GM19239 (cell line): ENCODE measurements at regions not wholly inside any gene's neighbourhood (a gene's known extent, or its start where the extent isn't known, plus 50 kb on each side); places are given as distances from the start of the nearest gene placed in this dataset.
"Not testable (repeated sequence)": the region's sequence is repeated elsewhere in the genome, so short reads cannot be mapped to it uniquely, and the experiment has no call there.

Experiments used
- DNase-seq: peaks from one replicate; pipeline ENCODE4 v3.0.0; 2011; ENCODE audit warnings: low spot score; ENCODE audit not compliant: insufficient read length
- FAIRE-seq: peaks from 2 replicates; lab custom pipeline; 2011; peaks lifted over from hg19 to GRCh38; lab: Jason Lieb, UNC

DNA sequence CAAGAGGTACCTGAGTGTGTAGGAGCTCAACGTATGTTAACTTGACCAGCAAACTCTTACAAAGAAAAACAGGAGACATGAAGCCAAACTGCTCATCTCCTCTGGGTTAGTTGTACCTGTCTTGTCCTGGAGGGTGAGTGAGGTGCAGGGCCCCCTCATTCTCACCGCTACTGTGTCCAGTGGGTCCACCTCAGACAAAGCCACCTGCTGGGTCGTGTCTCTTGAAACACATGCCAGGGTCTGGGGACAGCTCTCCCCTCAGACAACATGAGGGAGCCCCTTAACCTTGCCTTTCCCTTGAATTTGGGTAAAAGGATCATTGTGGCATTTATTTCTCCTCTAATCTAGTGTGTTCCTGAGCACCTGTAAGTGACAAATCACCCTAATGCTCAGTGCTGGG lies 185.6 kb downstream of the TLE3 start:
- FAIRE-seq (no peak), DNase-seq (no peak)

DNA sequence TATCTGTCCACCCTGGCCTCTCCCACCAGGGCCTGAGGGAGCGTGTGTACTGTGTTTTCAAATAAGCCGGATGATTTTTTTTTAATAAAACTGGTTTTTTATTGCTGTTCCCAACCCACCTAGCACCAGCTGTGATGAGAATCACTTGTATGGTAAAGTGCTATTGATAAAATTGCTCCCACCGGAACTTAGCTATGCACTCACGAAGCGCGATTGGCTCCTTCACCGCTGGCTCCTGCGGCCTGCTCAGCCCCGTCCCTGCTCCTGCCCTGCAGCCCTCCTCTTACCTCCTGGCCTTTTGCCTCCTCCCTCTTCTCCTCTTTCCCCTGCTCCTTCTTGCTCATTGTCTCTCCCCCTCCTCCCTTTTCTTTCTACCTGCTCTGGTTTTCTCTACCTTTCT lies 183.7 kb downstream of the TLE3 start:
- DNase-seq: no peak
- no peak for FAIRE-seq

DNA sequence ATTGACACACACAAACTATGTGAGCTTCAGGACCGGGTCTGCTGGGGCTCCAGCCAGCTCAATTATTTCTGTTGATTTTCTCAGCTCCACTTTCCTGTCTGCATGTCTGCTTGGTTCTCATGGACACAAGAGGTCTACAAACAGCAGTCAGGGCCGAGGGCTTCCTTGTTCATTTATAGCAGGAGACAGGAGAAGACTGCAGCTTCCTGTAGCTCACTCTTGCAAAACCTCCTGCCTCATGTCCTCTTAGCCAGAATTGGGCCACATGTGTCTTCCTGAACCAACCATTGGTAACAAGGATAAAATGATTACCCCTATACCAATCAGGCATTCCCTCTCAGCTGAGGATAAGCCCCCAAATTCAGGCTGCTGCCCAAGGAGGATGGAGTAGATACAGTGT lies 182.8 kb downstream of the TLE3 start:
- FAIRE-seq (no peak), DNase-seq (no peak)

DNA sequence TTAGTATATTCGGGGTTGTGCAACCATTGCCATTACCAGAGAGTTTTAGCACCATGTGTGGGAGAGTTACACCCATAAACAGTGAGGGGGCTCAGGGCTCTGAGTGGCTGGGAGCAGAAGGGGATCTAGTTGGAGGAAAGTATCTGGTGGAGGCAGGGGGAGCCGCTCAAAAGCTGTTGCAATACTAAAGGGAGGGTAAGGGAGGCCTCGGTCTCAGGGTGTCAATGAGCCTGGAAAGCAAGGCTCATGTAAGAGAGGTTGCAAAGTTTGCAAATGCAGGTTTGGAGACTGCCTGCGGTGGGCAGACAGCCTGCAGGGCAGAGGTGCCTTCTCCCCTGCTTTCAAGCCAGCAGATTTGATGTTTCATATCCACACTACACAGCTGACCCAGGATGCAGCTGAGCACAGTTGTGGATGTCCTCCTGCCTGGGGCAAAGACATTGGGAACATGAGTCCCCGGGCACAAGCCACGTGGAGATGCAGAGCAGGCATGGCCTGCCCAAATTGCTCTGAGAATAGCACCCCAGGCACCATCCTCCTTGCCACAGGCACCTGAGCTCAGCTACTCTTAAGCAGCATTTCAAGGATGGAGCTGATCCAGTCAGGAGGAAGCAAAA lies 181.4 kb downstream of the TLE3 start:
- DNase-seq: no peak
- no peak for FAIRE-seq

DNA sequence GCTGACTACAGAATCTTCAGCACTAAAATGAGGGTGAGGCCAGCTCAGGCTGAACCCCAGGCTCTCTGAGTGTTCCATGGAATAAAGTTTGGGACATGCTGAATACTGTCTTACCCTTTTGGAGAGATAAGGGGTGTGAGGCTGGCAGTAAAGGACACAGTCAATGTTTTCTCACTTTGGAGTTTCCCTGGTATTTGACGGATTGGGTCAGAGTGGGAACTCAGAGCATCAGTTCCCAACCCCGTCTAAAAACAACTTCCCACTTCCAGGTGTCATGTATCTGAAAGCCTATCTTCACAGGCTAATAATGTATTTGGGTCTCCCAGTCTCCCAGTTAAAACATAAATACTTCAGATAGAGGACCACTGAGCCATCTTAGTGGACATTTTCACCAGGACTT lies 180.7 kb downstream of the TLE3 start:
- FAIRE-seq: no peak
- DNase-seq: no peak

DNA sequence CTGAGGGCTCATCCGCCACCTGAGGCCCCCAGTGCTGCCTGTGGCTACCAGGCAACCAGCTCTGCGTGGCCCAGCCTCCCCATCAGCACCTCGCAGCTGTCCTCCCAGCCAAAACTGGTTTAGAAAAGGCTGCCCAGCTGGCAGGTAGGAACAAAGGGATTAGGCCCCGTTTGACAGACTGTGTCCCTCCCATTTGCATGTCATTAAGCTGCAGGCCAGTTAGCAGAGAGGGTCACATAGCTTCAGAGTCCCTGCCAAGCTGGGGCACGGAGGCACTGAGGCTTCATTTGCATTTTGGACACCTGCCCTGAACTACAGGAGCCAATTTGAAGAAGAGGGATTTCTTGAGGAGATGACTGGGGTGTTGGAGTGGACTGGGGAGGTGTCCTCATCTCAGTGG lies 177.9 kb downstream of the TLE3 start:
- FAIRE-seq: no peak
- DNase-seq: no peak

DNA sequence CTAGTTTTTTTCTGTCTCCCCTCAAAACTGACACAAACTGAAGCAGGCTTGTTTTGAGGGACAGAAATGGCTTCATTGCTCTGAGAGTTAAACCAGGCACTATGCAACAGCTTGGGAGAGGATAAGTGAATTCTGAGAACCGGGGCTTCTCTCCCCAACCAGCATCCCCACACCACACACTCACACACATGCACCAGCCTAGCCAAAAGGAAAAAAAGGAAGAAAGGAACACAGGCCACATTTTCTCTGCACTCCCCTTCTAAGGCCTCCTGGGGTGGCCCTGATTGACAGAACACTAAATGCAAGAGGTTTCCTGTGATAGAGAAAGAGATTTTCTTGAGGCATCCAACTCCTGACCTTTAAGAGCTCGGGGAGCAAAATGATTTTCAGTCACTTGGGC lies 177.5 kb downstream of the TLE3 start:
- DNase-seq (no peak), FAIRE-seq (no peak)

DNA sequence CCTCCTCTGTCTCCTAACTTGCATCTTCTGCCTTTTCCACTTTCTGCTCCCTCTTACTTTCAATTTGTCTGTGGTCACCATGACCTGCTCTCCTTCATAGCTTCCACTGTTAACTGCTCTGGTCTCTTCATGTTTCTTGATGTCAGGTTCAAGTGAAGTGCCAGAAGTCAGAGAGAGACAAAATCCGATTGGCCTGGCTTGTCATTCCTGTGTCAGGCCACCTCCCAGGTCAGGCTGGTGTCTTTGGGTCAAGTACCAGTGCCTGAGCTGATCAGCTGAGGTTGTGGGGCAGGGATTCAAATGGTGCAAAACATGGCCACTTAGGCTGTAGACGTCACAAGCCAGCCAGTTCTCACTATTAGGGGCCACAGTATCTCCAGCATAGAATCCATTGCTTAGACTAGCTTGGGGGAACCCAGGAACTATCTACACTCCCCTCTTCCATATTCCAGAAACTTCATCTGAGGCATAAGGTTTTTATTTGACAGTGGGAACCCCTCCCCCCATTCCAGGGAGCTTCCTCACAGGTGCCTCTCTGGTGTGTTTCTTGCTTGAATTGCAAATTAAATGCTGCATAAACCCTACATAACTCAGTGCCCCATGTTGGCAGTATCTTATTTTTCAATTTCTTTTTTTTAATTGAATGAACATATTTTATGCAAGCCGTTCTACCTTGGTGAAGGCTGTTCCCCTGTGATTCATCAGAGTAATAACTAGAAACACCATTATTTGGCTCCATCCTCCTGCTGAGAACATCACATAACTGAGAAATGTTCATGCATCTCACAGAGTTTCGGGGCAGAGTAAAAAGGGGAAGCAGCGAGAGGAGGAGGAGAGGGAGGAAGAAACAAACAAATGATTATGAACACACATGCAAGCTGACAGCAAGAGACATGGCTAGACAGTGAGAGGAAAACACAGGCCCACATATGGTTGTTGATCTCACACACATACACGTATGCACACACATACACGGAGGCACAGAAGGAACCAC lies 175.8 kb downstream of the TLE3 start:
- DNase-seq (no peak), FAIRE-seq (peak; percentile 80)

DNA sequence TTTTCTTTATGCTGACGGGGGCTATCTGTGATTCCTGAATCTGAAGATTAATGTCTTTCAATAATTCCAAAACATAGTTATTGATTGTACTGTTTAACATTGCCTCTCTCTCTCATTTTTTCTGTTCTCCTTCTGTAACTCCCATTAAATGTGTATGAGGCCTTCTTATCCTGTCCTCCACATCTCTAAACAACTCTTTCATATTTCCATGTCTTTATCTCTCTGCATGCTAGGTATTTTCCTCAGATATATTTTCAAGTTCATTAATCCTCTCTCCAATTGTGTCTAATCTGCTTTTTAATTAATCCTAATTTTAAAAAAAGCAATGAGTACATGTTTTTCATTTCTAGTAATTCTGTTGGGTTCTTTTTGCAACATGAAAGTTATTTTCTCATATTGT lies 173.2 kb downstream of the TLE3 start:
- FAIRE-seq (no peak), DNase-seq (no peak)

DNA sequence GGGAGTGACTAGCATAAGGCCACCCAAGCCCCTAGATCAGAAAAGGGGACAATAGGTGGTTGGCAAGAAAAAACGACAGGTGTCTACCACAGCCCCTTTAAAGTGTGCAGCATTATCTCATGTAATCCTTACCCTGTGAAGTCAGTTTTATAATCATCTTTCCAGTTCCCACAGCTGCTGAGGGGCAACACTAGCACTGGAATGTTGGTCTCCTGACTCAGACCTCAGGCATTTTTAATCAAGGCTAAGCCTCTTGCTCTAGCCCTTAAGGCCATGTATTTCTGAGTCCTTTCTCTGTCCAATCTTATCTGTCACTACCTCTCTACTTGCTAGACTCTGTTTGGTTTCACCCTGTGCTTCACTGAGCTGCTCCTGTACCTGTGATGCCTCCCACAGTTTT lies 171.7 kb downstream of the TLE3 start:
- FAIRE-seq (no peak), DNase-seq (no peak)

DNA sequence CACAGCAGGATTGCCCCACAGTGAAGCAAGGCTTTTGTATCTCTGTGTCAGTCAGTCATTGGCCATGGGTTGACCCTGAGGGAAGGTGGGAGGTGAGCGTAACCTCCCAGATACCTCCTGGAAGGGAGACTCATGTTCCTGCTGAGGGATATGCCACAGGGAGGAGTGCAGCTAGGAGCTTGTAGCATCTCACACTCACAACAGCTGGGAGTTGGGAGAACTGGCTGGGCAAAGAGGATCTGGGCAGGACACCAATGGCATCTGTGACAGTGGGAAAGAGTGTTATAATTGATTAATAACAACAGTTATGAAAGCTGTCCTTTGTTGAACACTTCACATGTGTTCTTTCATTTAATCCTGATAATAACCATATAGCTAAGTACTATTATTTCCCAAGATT lies 171.0 kb downstream of the TLE3 start:
- no peak for FAIRE-seq
- no peak for DNase-seq

DNA sequence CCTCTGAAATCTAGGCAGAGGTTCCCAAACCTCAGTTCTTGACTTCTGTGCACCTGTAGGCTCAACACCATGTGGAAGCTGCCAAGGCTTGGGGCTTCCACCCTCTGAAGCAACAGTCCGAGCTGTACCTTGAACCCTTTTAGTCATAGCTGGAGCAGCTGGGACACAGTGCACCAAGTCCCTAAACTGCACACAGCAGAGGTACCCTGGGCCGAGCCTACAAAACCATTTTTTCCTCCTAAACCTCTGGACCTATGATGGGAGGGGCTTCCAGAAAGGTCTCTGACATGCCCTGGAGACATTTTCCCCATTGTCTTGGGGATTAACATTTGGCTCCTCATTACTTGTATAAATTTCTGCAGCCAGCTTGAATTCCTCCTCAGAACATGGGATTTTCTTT lies 168.8 kb downstream of the TLE3 start:
- FAIRE-seq, DNase-seq: not testable (repeated sequence)

DNA sequence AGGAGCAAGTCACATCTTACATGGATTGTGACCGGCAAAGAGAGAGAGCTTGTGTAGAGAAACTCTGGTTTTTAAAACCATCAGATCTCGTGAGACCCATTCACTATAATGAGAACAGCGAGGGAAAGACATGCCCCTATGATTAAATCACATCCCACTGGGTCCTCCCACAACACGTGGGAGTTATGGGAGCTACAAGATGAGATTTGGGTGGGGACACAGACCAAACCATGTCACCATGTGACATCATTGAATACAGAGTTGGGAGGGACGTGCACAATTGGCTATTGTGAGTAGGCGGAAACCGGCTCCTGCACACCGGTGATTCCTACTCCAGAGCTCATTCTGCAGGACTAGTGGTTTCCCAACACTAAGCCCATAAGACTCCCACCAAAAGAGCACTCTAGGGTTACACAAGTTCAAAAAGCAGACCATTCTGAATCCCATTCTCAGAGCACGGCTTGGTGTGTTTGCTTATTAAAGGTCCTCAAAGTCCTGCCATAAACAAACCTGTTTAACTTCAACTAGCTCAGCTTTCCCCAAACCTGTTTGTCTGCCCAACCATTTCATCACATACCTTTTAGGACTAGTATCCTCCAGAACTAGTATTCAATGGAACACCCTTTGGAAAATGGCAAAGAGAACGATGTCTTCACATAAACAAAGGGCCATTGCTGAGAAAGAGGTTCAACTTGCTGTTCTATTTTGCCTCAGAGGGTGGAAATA lies 167.6 kb downstream of the TLE3 start:
- FAIRE-seq: no peak
- DNase-seq: no peak

DNA sequence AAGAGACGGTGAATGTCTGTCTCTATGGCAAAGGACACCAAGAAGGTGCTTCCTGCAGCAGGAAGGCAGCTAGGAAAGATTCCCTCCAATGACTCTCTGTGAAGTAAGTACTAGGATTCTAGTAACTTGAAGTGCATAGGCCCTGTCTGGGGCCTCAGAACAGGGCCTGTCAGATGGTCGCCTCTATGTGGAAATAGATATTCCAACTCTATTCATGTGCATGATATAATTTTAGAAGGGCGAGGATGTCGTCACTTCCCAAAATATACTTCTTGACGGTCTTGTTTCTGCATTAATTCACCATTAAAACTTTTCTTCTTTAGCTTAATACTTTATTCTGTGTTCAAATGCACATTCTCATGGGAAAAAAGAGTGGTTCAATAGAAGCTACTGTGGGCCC lies 167.0 kb downstream of the TLE3 start:
- DNase-seq (no peak), FAIRE-seq (no peak)

DNA sequence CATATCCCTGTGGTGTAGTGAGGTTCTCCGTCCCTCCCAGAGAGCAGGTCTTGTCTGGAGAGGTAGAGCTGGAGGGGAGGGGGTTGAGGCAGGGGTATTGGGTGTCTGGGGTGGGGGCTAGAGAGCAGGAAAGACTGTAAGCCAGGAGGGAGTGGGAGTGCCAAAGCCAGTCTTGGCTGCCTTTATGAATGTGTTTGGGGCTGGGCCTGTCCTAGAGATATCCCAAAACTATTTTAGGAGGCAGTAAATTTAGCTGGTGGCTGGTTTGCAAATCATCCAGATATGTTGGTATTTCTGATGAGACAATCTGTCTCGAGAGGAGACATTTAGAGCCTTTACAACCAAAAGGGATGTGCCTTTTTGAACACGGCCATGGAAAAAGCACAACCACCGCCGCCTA lies 166.6 kb downstream of the TLE3 start:
- FAIRE-seq (no peak), DNase-seq (no peak)

DNA sequence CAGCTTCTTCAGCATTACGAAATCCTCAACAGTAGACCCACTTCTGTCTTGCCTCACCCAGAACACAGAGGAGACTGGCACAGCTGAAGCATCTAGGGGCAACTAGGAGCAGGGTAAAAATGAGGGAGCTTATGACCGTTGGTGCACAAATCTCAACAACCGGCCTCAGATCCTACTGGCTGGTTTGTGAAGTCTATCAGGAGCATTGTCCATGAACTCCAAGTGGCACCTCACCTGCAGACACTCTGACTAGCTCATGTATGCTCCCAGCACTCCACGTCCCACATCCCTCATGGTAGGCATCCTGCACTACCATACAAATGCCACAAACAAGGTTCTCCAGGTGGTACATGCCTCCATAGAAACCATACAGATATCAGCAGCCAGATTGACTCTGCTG lies 163.1 kb downstream of the TLE3 start:
- FAIRE-seq (no peak), DNase-seq (no peak)

DNA sequence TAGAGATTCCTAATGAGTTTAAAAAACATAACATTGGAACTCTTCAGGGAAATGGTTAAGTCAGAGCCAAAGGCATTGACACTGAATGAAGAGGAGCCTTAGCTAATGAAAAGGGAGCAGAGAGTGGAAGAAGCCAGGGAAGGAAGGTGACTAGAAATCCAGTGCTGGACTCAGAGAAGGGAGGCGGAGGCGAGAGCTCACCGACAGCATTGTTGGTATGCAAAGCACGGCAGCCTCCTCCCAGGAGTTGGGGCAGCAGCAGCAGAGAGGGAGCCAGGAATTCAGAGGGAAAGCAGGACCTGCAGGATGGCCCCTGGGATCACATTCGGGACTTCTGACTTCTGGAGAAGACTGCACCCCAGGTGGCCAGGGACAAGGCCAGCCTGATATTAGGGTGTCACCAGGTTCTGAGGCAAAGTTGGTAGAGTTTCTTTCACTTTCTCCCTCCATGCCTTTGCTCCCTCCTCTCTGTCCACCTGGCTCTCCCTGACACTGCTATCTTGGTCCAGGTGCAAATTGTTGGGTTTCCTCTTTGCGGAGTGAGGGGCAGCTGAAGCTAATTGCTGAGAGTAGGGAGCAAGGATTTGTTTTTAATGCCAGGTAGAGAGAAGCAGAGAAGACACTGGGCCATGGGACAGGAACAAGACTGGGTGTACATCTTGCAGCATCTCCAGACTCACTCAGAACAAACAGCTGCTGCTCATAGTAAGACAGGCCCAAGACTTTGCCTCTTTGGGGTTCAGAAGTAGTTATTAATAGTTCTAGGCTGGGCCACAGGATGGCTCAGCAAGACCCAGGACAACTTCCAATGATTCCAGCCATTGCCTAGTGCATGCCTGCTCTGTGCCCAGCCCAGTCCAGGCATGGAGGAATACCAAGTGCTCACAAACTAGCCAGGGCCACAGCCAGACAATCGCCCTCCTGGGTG lies 157.9 kb downstream of the TLE3 start:
- no peak for DNase-seq
- FAIRE-seq: no peak

DNA sequence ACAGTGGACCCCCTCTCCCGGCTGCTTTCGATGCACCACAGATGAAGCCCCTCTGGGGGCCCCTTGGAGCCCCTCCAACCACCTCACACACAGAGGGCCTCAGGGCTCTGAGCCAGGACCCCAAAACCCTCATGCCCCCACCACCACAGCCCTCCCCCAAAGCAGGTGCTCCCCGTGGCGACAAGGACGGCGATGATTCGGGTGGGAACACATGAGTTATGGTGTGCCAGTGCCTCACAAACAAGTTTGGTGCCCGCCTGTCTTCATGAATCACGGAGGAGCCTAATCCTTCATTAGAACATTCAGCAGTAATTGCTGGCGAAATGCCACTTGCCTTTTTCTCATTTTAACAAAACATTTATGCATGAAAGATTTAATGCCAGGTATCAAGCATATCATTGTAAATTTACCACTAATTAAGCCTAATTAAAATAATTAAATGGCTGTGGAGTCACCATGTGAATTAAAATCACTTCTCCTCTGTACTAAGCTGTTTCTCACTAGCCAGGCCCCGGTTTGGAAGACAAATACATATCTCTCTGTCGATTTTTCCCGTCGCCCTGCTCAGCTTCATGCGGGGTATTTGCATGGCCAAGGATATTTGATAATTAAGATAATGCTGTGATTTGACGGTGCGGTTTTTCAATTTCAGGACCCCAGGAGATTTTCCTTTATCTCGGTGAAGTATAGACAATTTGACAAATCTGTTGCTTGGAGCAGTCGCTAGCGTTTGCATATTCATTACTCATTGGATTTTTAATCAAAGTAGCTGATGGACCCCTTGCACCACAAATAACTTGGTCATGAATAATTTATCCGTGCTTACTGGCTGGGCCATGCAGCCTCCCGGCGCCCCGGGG lies 157.0 kb downstream of the TLE3 start:
- no peak for DNase-seq

DNA sequence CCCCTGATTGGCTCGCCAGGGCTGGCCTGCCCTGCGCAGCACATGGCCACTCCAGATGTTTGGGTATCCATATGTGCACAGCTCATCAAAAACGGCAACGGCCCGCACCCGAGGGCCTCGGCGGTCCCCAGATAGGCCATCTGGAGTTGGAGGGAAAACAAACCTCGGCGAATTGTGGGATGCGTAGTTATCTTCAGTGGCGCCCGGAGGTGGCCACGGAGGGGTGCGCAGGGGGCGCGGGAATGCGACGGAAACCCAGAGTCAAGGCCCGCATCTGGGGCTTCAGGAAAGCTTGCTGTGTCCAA lies 156.5 kb downstream of the TLE3 start:
- no peak for FAIRE-seq
- no peak for DNase-seq

More for the DNA sequence above, 157.0 kb downstream of the TLE3 start:
- no peak for FAIRE-seq
